Lower leg skin (tissue), 3 donors: ENCODE measurements at regions not wholly inside any gene's neighbourhood (a gene's known extent, or its start where the extent isn't known, plus 50 kb on each side); places are given as distances from the start of the nearest gene placed in this dataset.

ENCODE experiments used
- POLR2A ChIP-seq, 2 donors: fragments of 450-650 bp; IDR thresholded peaks; one replicate each; pipeline ENCODE4 v1.6.1; 2016 to 2017; ENCODE audit warnings: antibody characterized with exemption in 2 of 2, mild to moderate bottlenecking in 1 of 2, moderate library complexity in 1 of 2
- TF ChIP-seq, protein P1 (sequence below), 3 donors: fragments of 450-650 bp; IDR thresholded peaks; one replicate each; pipeline ENCODE4 v1.5.1; 2016; ENCODE audit warnings: antibody characterized with exemption in 3 of 3, mild to moderate bottlenecking in 3 of 3, moderate library complexity in 2 of 3

DNA sequence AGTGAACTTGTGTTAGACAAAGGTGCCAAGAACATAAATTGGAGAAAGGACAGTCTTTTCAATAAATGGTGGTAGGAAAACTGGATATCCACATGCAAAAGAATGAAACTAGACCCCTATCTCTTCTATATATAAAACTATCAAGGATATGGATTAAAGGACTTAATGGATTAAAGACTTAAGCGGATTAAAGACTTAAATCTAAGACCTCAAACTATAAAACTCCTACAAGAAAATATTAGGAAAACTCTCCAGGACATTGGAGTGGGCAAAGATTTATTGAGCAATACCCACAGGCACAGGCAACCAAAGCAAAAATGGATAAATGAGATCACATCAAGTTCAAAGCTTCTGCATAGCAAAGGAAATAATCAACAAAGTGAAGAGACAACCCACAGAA lies 242.9 kb upstream of the MEOX2 start:
- TF ChIP-seq, protein P1, sequence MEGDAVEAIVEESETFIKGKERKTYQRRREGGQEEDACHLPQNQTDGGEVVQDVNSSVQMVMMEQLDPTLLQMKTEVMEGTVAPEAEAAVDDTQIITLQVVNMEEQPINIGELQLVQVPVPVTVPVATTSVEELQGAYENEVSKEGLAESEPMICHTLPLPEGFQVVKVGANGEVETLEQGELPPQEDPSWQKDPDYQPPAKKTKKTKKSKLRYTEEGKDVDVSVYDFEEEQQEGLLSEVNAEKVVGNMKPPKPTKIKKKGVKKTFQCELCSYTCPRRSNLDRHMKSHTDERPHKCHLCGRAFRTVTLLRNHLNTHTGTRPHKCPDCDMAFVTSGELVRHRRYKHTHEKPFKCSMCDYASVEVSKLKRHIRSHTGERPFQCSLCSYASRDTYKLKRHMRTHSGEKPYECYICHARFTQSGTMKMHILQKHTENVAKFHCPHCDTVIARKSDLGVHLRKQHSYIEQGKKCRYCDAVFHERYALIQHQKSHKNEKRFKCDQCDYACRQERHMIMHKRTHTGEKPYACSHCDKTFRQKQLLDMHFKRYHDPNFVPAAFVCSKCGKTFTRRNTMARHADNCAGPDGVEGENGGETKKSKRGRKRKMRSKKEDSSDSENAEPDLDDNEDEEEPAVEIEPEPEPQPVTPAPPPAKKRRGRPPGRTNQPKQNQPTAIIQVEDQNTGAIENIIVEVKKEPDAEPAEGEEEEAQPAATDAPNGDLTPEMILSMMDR (IDR thresholded peaks at IDR 0.05), result no peak
- TF ChIP-seq POLR2A (IDR thresholded peaks at IDR 0.05), result no peak
